OCI-LY3 (cell line): ENCODE measurements at regions not wholly inside any gene's neighbourhood (a gene's known extent, or its start where the extent isn't known, plus 50 kb on each side); places are given as distances from the start of the nearest gene placed in this dataset.

Experiments
- H2AFZ ChIP-seq: fragments of 200-600, 300-600 bp; shearing (Covaris generic); 2 replicates; pipeline ENCODE4 v1.6.0; 2014; ENCODE audit warnings: antibody characterized with exemption, low read depth, low read length
- H3K27ac ChIP-seq: fragments of 200-600, 300-600 bp; sonication (generic); 2 replicates; pipeline ENCODE4 v1.5.1; 2014; ENCODE audit warnings: mild to moderate bottlenecking, low read length, moderate library complexity, mixed read lengths
- H3K27me3 ChIP-seq: fragments of 200-600, 300-600 bp; sonication (generic); 2 replicates; pipeline ENCODE4 v1.6.1; 2014; ENCODE audit warnings: low read depth, low read length, mixed read lengths
- H3K36me3 ChIP-seq: fragments of 200-600, 300-600 bp; sonication (generic); replicated peaks from 2 replicates; pipeline ENCODE3; 2014; ENCODE audit warnings: low read depth, low read length, mixed read lengths
- H3K4me1 ChIP-seq: fragments of 300-600, 200-600 bp; sonication (generic); 2 replicates; pipeline ENCODE4 v1.6.1; 2014; ENCODE audit warnings: low read length, mixed read lengths
- H3K4me2 ChIP-seq: fragments of 200-600, 300-600 bp; sonication (generic); 2 replicates; pipeline ENCODE4 v1.6.1; 2014; ENCODE audit warnings: low read length, mixed read lengths
- H3K4me3 ChIP-seq: fragments of 300-600, 200-600 bp; sonication (generic); 2 replicates; pipeline ENCODE4 v1.5.1; 2014; ENCODE audit warnings: antibody characterized with exemption, mild to moderate bottlenecking, low read length, moderate library complexity
- H3K79me2 ChIP-seq: fragments of 300-600, 200-600 bp; shearing (Covaris generic); 2 replicates; pipeline ENCODE4 v1.6.1; 2014; ENCODE audit warnings: mild to moderate bottlenecking, low read length, mixed read lengths
- H3K9ac ChIP-seq: fragments of 300-600, 200-600 bp; shearing (Covaris generic); 2 replicates; pipeline ENCODE4 v1.6.0; 2014; ENCODE audit warnings: mild to moderate bottlenecking, low read length, moderate library complexity
- H3K9me3 ChIP-seq: fragments of 200-600, 300-600 bp; shearing (Covaris generic); 2 replicates; pipeline ENCODE4 v1.6.1; 2014; ENCODE audit warnings: low read length, mixed read lengths; ENCODE audit not compliant: insufficient read depth
- H4K20me1 ChIP-seq: fragments of 200-600, 300-600 bp; sonication (generic); 2 replicates; pipeline ENCODE4 v1.6.1; 2016; ENCODE audit warnings: low read length, mixed read lengths; ENCODE audit not compliant: insufficient read depth
- CTCF ChIP-seq: fragments of 200-600, 300-600 bp; sonication (generic); IDR thresholded peaks from 2 replicates; pipeline ENCODE4 v1.5.1; 2014; ENCODE audit warnings: antibody characterized with exemption, low read length, low read depth
- EZH2phosphoT487 ChIP-seq: fragments of 200-600 bp; shearing (Covaris generic); IDR thresholded peaks from 2 replicates; pipeline ENCODE4 v1.6.1; 2018; ENCODE audit warnings: antibody characterized with exemption, mixed run types, low read depth

GRCh38 chr16:80337786-80338185 lies 203.0 kb upstream of the DYNLRB2 start:
- Histone ChIP-seq H3K79me2 (no peaks in the 10 kb centered on the region), H3K27me3 (peaks cover 37% of the 10 kb centered on the region), H3K27ac (no peak overlapping the region), H3K36me3 (no peaks in the 10 kb centered on the region), H2AFZ (no peak overlapping the region), H3K4me3 (no peak overlapping the region), H3K4me1 (no peaks in the 10 kb centered on the region), H3K4me2 (no peak overlapping the region), H3K9me3 (no peaks in the 10 kb centered on the region), H3K9ac (no peak overlapping the region), H4K20me1 (no peaks in the 10 kb centered on the region)
- TF ChIP-seq CTCF = no peak
- no peak for TF ChIP-seq EZH2phosphoT487

- H4K20me1 ChIP-seq = no peaks in the 10 kb centered on the region
- H3K36me3 ChIP-seq = no peaks in the 10 kb centered on the region
- H3K27ac ChIP-seq = no peak overlapping the region
- no peak overlapping the region for H3K4me3 ChIP-seq
- H3K79me2 ChIP-seq = no peaks in the 10 kb centered on the region
- no peak overlapping the region for H3K9ac ChIP-seq
- no peak overlapping the region for H3K4me2 ChIP-seq
- H2AFZ ChIP-seq = no peak overlapping the region
- no peaks in the 10 kb centered on the region for H3K9me3 ChIP-seq
- no peaks in the 10 kb centered on the region for H3K4me1 ChIP-seq
- H3K27me3 ChIP-seq = peaks cover 16% of the 10 kb centered on the region
- TF ChIP-seq CTCF (no peak), EZH2phosphoT487 (no peak)
Measured at GRCh38 chr16:80330803-80331202, 210.0 kb upstream of the DYNLRB2 start.

DNA sequence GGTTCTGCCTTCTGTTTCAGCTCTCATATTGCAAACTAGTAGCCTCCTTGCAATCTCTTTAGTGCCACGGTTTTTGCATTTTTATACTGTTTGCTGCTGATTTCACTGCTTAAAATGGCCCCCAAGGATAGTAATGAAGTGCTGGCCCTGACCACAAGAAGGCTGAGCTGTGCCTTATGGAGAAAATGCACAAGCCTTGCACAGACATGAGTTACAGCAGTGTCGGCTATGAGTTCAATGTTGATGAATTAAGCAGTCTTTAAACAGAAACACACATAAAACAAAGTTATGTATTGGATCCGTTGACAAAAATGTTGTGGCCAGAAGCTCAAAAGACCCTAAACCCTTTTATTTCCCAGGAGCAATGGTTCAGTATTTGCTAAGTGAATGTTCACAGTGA lies 210.6 kb upstream of the DYNLRB2 start:
- Histone ChIP-seq H2AFZ (no peak overlapping the region), H3K27me3 (peaks cover 15% of the 10 kb centered on the region), H3K4me2 (no peak overlapping the region), H3K9me3 (no peaks in the 10 kb centered on the region), H3K4me1 (no peaks in the 10 kb centered on the region), H3K79me2 (no peaks in the 10 kb centered on the region), H3K27ac (no peak overlapping the region), H3K9ac (no peak overlapping the region), H3K36me3 (no peaks in the 10 kb centered on the region), H4K20me1 (no peaks in the 10 kb centered on the region), H3K4me3 (no peak overlapping the region)
- TF ChIP-seq EZH2phosphoT487 (no peak), CTCF (no peak)

DNA sequence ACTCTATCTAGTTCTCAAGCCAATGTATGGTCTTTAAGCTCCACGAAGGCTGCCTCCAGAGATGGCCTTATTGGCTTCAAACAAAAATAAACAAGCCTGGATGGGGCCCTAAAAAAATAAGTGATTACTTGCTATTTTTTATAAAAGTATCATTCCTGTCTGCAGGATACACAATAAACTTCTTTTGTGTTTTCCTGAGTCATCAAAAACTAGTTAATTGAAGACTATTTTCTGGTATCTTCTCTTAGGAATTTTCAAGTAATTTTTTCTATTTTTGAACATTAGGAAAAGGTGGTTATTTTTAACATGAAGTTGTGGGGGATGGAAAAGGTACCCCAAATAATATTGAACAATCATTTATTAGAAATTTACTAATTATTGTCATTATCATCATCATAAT lies 213.1 kb upstream of the DYNLRB2 start:
- TF ChIP-seq EZH2phosphoT487 = no peak
- no peak for TF ChIP-seq CTCF
- H3K36me3 ChIP-seq = no peaks in the 10 kb centered on the region
- no peak overlapping the region for H3K9ac ChIP-seq
- H3K79me2 ChIP-seq = no peaks in the 10 kb centered on the region
- no peak overlapping the region for H3K4me3 ChIP-seq
- H3K9me3 ChIP-seq = no peaks in the 10 kb centered on the region
- H4K20me1 ChIP-seq = no peaks in the 10 kb centered on the region
- H2AFZ ChIP-seq = no peak overlapping the region
- no peak overlapping the region for H3K27ac ChIP-seq
- no peaks in the 10 kb centered on the region for H3K4me1 ChIP-seq
- no peak overlapping the region for H3K4me2 ChIP-seq
- H3K27me3 ChIP-seq = no peaks in the 10 kb centered on the region
